Body of pancreas (tissue), 4 donors: ENCODE measurements at regions not wholly inside any gene's neighbourhood (a gene's known extent, or its start where the extent isn't known, plus 50 kb on each side); places are given as distances from the start of the nearest gene placed in this dataset.

Experiments used
- ATAC-seq: fragments of 150-250 bp; one replicate; pipeline ENCODE4 v1.9.1; 2016
- DNase-seq, 4 donors: peaks; one replicate each; pipeline ENCODE4 v3.0.0-alpha.2; 2019
- H3K27ac ChIP-seq, 4 donors: fragments of 200-600 bp; sonication (generic); 1 replicate in 3 of 4; 2 replicates in 1 of 4; pipeline versions ENCODE4 v1.5.1 to v1.6.1; 2016 to 2019; ENCODE audit warnings: mild to moderate bottlenecking in 1 of 4, mixed read lengths in 1 of 4, moderate library complexity in 1 of 4
- H3K27me3 ChIP-seq, 2 donors: fragments of 200-600 bp; sonication (generic); one replicate each; pipeline ENCODE4 v1.6.0; 2016; ENCODE audit warnings: mild to moderate bottlenecking in 1 of 2
- H3K36me3 ChIP-seq, 2 donors: fragments of 200-600 bp; sonication (generic); replicated peaks in 1 of 2; 2 replicates each; pipeline ENCODE4 v1.5.1; 2016; ENCODE audit warnings: low read depth in 2 of 2; ENCODE audit not compliant: insufficient read depth in 1 of 2
- H3K4me1 ChIP-seq: fragments of 200-600 bp; sonication (generic); one replicate; pipeline ENCODE4 v1.6.0; 2016
- H3K4me3 ChIP-seq, 2 donors: fragments of 200-600 bp; sonication (generic); 1 replicate in 1 of 2; 2 replicates in 1 of 2; pipeline ENCODE4 v1.5.1; 2016 to 2019
- H3K9me3 ChIP-seq, 3 donors: fragments of 200-600 bp; sonication (generic); 1 replicate in 2 of 3; 2 replicates in 1 of 3; pipeline ENCODE4 v1.5.1; 2016
- CTCF ChIP-seq, 7 experiments: fragments of 450-650 bp in 4 of 7; fragments of 200-600 bp in 3 of 7; sonication (generic) in 3 of 7; IDR thresholded peaks; one replicate each; pipeline ENCODE4 v1.5.1; 2016 to 2019; ENCODE audit warnings: antibody characterized with exemption in 7 of 7
- POLR2A ChIP-seq, 3 donors: fragments of 450-650 bp; IDR thresholded peaks; one replicate each; pipeline ENCODE4 v1.6.1; 2016; ENCODE audit warnings: antibody characterized with exemption in 3 of 3, mild to moderate bottlenecking in 2 of 3
- WGBS, 2 donors: methylation state at CpG; one replicate each; pipeline ENCODE4 v1.1.5; 2017; 5-methylcytosine and 5-hydroxymethylcytosine counted together
- intact Hi-C: fragments of 100-400 bp; cut with DNase I; formaldehyde crosslinking; loops from one replicate; pipeline ENCODE4 v1.15.1; 2023

- H3K27me3 ChIP-seq: no peaks in the 10 kb centered on the region
- no peaks in the 10 kb centered on the region for H3K9me3 ChIP-seq
- 23 to 39% methylated on average over 1 of the region's 1 CpG for WGBS, 2 donors
- peaks cover 4% of the 10 kb centered on the region for H3K4me1 ChIP-seq
- H3K4me3 ChIP-seq: no peak overlapping the region
- ATAC-seq (no peak), DNase-seq (no peak)
- TF ChIP-seq POLR2A (IDR thresholded peaks at IDR 0.05) (no peak), CTCF (IDR thresholded peaks at IDR 0.05) (no peak)
- intact Hi-C loops: no loop called here
- no peaks in the 10 kb centered on the region for H3K36me3 ChIP-seq
- H3K27ac ChIP-seq: no peak overlapping the region
Observed at GRCh38 chr3:74349015-74349414, 265.4 kb downstream of the CNTN3 start.

- TF ChIP-seq POLR2A (IDR thresholded peaks at IDR 0.05): no peak
- TF ChIP-seq CTCF (IDR thresholded peaks at IDR 0.05): no peak
- Histone ChIP-seq H3K36me3 (no peaks in the 10 kb centered on the region), H3K9me3 (no peaks in the 10 kb centered on the region), H3K4me1 (peaks cover 4% of the 10 kb centered on the region), H3K27me3 (no peaks in the 10 kb centered on the region), H3K4me3 (no peak overlapping the region), H3K27ac (no peak overlapping the region)
- DNase-seq (no peak), ATAC-seq (no peak)
- 88 to 94% methylated on average over 2 of the region's 2 CpGs for WGBS, 2 donors
- intact Hi-C loops: no loop called here
Observed at GRCh38 chr3:74347563-74348268, 266.7 kb downstream of the CNTN3 start.

- Histone ChIP-seq H3K9me3 (no peaks in the 10 kb centered on the region), H3K4me3 (no peak overlapping the region), H3K27ac (no peak overlapping the region), H3K36me3 (no peaks in the 10 kb centered on the region), H3K27me3 (no peaks in the 10 kb centered on the region), H3K4me1 (peaks cover 4% of the 10 kb centered on the region)
- intact Hi-C loops: no loop called here
- TF ChIP-seq CTCF (IDR thresholded peaks at IDR 0.05) (no peak), POLR2A (IDR thresholded peaks at IDR 0.05) (no peak)
- ATAC-seq: no peak
- no peak for DNase-seq
- 65 to 78% methylated on average over 3 of the region's 3 CpGs for WGBS, 2 donors
Observed at GRCh38 chr3:74346896-74347295, 267.6 kb downstream of the CNTN3 start.

GRCh38 chr3:74345701-74346100 lies 268.8 kb downstream of the CNTN3 start:
- WGBS, 2 donors: 85 to 88% methylated on average over 2 of the region's 2 CpGs
- no peaks in the 10 kb centered on the region for H3K9me3 ChIP-seq
- no peak for DNase-seq

More at GRCh38 chr3:74345701-74346100, 268.8 kb downstream of the CNTN3 start:
- intact Hi-C loops: no loop called here
- Histone ChIP-seq H3K27ac (no peak overlapping the region), H3K4me3 (no peak overlapping the region), H3K36me3 (no peaks in the 10 kb centered on the region), H3K4me1 (peaks cover 4% of the 10 kb centered on the region), H3K27me3 (no peaks in the 10 kb centered on the region)
- no peak for ATAC-seq
- TF ChIP-seq POLR2A (IDR thresholded peaks at IDR 0.05): no peak
- TF ChIP-seq CTCF (IDR thresholded peaks at IDR 0.05): no peak
